IMR-90 (cell line): ENCODE measurements at regions not wholly inside any gene's neighbourhood (a gene's known extent, or its start where the extent isn't known, plus 50 kb on each side); places are given as distances from the start of the nearest gene placed in this dataset.

Experiments
- BHLHE40 ChIP-seq: fragments of 150-350 bp; IDR thresholded peaks from 2 replicates; pipeline ENCODE4 v1.6.1; 2016; ENCODE audit warnings: mild to moderate bottlenecking, low read depth, low read length
- CEBPB ChIP-seq: IDR thresholded peaks from 2 replicates; pipeline ENCODE4 v1.6.1; 2012; ENCODE audit warnings: low read depth, low read length, improper control_type of control experiment
- CHD1 ChIP-seq: IDR thresholded peaks from 2 replicates; pipeline ENCODE4 v1.6.1; 2012; ENCODE audit warnings: low read depth, low read length, improper control_type of control experiment
- FOS ChIP-seq: fragments of 150-350 bp; IDR thresholded peaks from 2 replicates; pipeline ENCODE4 v1.6.1; 2016; ENCODE audit warnings: low read depth, low read length
- MAFK ChIP-seq: IDR thresholded peaks from 2 replicates; pipeline ENCODE4 v1.6.1; 2012; ENCODE audit warnings: low read depth, low read length, improper control_type of control experiment
- NFE2L2 ChIP-seq: fragments of 150-350 bp; IDR thresholded peaks from 2 replicates; pipeline ENCODE4 v1.6.1; 2016; ENCODE audit warnings: low read depth, mild to moderate bottlenecking, low read length
- POLR2A ChIP-seq: IDR thresholded peaks from 2 replicates; pipeline ENCODE4 v1.6.1; 2012; ENCODE audit warnings: mild to moderate bottlenecking, low read depth, low read length
- RAD21 ChIP-seq: IDR thresholded peaks from 2 replicates; pipeline ENCODE4 v1.6.1; 2012; ENCODE audit warnings: low read length, improper control_type of control experiment
- RFX5 ChIP-seq: IDR thresholded peaks from 2 replicates; pipeline ENCODE4 v1.8.0; 2012; ENCODE audit warnings: low read depth, mild to moderate bottlenecking, low read length, moderate library complexity
- SMC3 ChIP-seq: fragments of 150-350 bp; IDR thresholded peaks from 2 replicates; pipeline ENCODE4 v1.6.1; 2016; ENCODE audit warnings: low read depth, mild to moderate bottlenecking, antibody characterized with exemption, low read length, moderate library complexity
- TF ChIP-seq, protein P1 (sequence below): conservative IDR thresholded peaks from 2 replicates; pipeline ENCODE4 v1.5.1; 2012; ENCODE audit warnings: mild to moderate bottlenecking, low read depth, low read length, improper control_type of control experiment
- TF ChIP-seq, protein P2 (sequence below): fragments of 150-350 bp; IDR thresholded peaks from 2 replicates; pipeline ENCODE4 v1.6.1; 2016; ENCODE audit warnings: low read depth, mild to moderate bottlenecking, low read length, moderate library complexity, borderline replicate concordance
- TF ChIP-seq, protein P3 (sequence below): fragments of 150-350 bp; IDR thresholded peaks from 2 replicates; pipeline ENCODE4 v1.6.1; 2017; ENCODE audit warnings: mild to moderate bottlenecking, antibody characterized with exemption, low read length, low read depth

DNA sequence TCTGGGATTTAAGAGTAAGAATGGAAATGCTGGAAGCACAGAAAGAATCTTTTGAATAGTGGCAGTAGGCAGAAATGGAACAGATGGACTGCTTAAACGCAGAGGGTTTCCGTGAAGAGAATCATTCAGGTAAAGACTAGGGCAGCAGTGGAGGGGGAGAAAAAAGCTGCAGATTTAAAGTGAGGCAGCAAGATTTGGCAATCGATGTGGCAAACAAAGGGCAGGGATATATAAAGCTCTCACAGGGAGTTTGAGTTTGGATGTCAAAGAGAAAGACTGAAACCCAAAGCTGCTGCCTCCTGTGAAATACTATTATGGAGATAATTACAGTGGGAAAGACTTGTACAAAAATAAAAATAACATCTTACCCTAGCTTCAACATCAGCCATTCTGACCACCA, 384.0 kb downstream of the CENPC start:
- TF ChIP-seq CHD1 (no peak), POLR2A (no peak), NFE2L2 (no peak), MAFK (no peak), BHLHE40 (no peak), SMC3 (no peak), FOS (no peak), RAD21 (no peak), CEBPB (no peak), RFX5 (no peak)
- TF ChIP-seq, protein P1, sequence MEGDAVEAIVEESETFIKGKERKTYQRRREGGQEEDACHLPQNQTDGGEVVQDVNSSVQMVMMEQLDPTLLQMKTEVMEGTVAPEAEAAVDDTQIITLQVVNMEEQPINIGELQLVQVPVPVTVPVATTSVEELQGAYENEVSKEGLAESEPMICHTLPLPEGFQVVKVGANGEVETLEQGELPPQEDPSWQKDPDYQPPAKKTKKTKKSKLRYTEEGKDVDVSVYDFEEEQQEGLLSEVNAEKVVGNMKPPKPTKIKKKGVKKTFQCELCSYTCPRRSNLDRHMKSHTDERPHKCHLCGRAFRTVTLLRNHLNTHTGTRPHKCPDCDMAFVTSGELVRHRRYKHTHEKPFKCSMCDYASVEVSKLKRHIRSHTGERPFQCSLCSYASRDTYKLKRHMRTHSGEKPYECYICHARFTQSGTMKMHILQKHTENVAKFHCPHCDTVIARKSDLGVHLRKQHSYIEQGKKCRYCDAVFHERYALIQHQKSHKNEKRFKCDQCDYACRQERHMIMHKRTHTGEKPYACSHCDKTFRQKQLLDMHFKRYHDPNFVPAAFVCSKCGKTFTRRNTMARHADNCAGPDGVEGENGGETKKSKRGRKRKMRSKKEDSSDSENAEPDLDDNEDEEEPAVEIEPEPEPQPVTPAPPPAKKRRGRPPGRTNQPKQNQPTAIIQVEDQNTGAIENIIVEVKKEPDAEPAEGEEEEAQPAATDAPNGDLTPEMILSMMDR, result no peak
- TF ChIP-seq, protein P2, sequence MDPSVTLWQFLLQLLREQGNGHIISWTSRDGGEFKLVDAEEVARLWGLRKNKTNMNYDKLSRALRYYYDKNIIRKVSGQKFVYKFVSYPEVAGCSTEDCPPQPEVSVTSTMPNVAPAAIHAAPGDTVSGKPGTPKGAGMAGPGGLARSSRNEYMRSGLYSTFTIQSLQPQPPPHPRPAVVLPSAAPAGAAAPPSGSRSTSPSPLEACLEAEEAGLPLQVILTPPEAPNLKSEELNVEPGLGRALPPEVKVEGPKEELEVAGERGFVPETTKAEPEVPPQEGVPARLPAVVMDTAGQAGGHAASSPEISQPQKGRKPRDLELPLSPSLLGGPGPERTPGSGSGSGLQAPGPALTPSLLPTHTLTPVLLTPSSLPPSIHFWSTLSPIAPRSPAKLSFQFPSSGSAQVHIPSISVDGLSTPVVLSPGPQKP, result no peak
- TF ChIP-seq, protein P3, sequence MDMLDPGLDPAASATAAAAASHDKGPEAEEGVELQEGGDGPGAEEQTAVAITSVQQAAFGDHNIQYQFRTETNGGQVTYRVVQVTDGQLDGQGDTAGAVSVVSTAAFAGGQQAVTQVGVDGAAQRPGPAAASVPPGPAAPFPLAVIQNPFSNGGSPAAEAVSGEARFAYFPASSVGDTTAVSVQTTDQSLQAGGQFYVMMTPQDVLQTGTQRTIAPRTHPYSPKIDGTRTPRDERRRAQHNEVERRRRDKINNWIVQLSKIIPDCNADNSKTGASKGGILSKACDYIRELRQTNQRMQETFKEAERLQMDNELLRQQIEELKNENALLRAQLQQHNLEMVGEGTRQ, result no peak
